HG03442 (cell line): ENCODE measurements at regions not wholly inside any gene's neighbourhood (a gene's known extent, or its start where the extent isn't known, plus 50 kb on each side); places are given as distances from the start of the nearest gene placed in this dataset.
"Not testable (repeated sequence)": the region's sequence is repeated elsewhere in the genome, so short reads cannot be mapped to it uniquely, and the experiment has no call there.

ENCODE experiments used
- ATAC-seq: cut with Tn5 transposase; IDR thresholded peaks from one replicate; pipeline ENCODE4 v1.9.1; 2021; ENCODE audit warnings: mild to moderate bottlenecking, moderate library complexity; ENCODE audit not compliant: unreplicated experiment

- no peak for ATAC-seq
Observed at GRCh38 chr3:13139471-13140065, 66.3 kb upstream of the IQSEC1 start.

DNA sequence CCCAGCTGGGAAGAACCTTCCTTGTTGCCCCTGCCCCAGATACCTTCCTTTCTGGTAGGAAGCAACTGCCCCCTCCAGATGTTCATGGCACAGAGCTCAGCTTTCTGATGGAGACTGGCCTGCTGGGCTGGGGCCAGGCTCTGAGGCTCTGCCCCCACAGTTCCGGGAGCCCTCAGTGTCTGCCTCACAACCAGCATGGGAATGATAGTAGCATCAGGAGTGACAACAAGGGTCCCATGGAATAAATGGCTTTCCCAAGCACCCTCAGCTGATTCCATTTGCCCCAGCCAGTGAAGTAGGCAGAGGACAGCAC is 65.6 kb upstream of the IQSEC1 start:
- no peak for ATAC-seq

- ATAC-seq = no peak
Observed at GRCh38 chr3:13137941-13138832, 65.0 kb upstream of the IQSEC1 start.

DNA sequence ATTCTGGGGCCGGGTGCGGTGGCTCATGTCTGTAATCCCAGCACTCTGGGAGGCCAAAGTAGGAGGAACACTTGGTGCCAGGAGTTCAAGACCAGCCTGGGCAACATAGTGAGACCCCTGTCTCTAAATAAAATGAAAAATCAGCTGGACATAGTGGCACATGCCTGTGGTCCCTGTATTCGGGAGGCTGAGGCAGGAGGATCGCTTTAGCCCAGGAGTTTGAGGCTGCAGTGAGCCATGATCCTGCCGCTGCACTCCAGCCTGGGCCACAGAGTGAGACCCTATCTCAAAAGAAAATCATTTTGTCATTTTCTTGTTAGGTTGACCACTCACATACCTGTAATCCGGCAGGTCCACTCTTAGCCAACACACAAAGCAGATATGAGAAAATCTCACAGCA is 63.6 kb upstream of the IQSEC1 start:
- not testable (repeated sequence) for ATAC-seq

DNA sequence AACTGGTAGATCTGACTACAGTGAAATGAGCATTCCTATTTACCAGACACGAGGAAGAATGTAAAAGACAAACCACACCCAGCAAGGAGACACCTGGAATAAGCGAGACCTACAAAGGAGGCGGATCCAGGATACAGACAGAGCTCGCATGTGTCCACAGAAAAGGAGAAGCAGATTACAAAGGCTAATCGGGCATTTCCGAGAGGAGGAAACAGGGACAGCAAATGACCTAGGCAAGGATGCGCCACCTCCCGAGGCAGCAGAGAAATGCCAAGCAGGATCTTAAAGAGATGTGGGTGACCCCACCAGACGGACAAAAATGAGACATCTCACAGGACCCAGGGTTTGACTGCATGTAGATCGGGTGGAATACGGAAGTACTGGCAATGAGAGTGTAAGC is 63.2 kb upstream of the IQSEC1 start:
- ATAC-seq = no peak

DNA sequence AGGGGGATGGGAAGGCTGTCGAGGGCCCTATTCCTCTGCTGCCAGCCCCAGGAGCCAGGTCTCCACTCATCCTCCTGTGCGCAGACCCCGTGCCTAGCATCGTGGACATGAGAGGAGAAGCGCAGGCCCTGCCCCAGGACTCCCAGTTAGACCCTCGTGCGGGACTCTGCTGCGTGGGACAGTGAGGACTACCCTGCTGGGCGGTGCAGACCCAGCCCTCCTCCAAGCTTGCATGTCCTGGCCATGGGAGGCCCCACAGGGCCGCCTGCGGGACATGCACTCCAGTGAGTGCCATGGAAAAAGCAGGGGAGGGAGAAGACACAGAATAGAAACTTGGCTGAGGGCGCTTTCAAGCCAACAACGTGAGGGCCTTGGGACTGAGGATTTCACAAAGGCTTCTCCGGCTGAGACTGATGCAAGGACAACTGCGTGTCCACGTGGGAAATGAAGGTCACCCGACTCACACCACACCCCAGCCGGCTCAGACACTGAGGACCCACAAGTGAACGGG is 62.6 kb upstream of the IQSEC1 start:
- ATAC-seq = no peak

DNA sequence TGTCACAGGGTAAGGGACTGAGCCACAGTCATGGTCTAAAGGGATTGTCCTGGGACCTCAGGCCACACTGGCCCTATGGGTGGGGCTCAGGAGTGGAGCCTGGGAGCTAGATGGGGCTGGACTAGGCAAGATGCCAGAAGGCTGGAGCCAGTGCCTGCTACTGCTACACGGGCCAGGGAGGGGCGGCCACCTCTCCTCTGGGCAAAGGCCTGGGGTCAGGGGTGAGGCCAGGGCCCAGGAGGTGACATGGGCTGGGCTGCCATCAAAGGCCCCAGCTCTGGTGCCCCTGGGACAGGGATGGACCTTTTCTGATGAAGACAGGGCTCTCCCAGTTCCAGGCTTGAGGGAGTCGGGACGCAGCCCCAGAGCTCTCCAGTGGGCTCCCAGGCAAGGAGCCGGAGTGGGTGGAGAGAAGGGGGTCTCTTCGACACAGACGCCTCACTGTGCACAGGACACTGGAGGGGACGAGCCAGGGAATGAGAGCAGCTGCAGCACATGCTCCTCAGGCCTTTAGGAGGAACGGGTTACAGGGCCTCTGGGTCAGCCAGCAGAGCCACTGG is 62.1 kb upstream of the IQSEC1 start:
- ATAC-seq = no peak

- ATAC-seq = no peak
Observed at GRCh38 chr3:13134879-13135206, 61.6 kb upstream of the IQSEC1 start.

GRCh38 chr3:13134166-13134878 is 61.1 kb upstream of the IQSEC1 start:
- ATAC-seq = no peak

GRCh38 chr3:13133471-13133981 is 60.3 kb upstream of the IQSEC1 start:
- no peak for ATAC-seq

DNA sequence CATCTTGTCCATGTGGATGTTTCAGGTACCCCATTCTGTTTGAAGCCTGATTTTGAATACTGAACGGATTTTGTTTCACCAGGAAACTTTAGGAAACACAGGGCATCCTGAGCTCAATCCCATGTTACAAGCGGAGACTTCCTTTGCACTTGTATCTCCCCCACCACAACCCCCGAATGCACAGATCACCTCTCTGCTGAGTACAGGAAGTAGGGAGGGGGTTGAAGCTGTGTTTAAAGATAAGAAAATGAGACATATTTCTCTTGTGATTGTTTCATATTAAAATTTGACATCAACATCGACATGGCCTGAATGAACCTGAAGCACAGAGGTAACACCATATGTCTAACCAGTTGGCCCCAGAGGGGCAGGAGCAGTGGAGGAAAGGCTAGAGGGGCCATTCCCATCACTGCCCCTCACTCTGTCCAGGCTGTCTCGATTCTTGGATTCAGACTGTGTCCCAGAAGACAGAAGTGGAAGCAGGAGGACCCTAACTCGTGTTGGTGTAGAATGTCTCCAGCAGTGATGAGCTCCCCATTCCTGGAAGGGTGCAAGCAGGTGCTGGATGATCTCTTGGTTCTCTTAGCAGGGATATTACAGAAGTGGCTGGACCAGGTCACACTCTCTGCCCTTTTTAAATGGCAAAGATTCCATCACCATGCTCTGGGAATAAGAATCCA is 59.6 kb upstream of the IQSEC1 start:
- no peak for ATAC-seq

GRCh38 chr3:13132281-13132680 is 59.1 kb upstream of the IQSEC1 start:
- no peak for ATAC-seq

- ATAC-seq = no peak
Observed at GRCh38 chr3:13130464-13131193, 57.4 kb upstream of the IQSEC1 start.

- ATAC-seq = no peak
Observed at GRCh38 chr3:13125092-13126015, 52.1 kb upstream of the IQSEC1 start.

DNA sequence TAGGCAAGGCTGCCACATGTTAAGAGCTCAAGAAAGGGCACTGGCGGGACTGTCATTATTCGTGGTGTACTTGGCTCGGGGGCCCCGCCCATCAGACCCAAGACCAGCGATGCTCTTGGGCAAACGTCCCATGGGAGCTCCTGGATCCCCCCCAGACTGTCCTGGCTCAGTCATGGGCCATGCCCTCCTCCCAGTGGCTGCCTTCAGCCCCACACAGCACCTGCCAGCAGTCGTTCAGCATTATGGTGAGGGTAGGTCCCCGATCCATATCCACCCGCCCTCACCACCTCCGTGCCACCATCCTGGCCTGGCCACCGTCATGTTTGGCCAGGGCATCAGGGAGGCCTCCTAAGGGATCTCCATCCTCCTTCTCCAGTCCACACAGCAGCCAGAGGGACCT is 51.4 kb upstream of the IQSEC1 start:
- no peak for ATAC-seq

DNA sequence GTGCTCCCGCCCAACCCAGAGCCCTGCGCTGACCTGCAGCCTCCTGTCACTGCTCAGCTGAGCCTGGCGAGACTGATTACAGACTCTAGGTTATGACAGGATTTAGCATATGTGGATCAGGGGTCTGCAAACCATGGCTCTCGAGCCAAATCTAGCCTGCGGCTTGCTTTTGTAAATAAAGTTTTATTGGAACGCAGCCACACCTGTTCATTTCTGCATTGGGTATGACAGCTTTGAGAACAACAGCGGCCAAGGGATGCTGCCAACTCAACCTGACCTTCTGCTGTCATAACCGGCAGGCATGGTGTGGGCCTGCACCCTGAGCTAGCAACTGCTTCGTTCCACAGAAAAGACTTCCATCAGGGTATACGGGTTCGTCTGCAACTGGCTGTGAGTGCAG is 50.5 kb upstream of the IQSEC1 start:
- ATAC-seq = no peak

GRCh38 chr3:13123013-13123654 is 49.9 kb upstream of the IQSEC1 start:
- ATAC-seq = no peak
